GM12872 (cell line): ENCODE measurements at regions not wholly inside any gene's neighbourhood (a gene's known extent, or its start where the extent isn't known, plus 50 kb on each side); places are given as distances from the start of the nearest gene placed in this dataset.

Source experiments
- TF ChIP-seq, protein P1 (sequence below): IDR thresholded peaks from 3 replicates; pipeline ENCODE4 v1.5.1; 2011; ENCODE audit warnings: low read depth, mild to moderate bottlenecking, low read length, moderate library complexity; ENCODE audit not compliant: insufficient read depth

GRCh38 chr14:71675900-71676287, 256.3 kb upstream of the RGS6 start:
- TF ChIP-seq, protein P1, sequence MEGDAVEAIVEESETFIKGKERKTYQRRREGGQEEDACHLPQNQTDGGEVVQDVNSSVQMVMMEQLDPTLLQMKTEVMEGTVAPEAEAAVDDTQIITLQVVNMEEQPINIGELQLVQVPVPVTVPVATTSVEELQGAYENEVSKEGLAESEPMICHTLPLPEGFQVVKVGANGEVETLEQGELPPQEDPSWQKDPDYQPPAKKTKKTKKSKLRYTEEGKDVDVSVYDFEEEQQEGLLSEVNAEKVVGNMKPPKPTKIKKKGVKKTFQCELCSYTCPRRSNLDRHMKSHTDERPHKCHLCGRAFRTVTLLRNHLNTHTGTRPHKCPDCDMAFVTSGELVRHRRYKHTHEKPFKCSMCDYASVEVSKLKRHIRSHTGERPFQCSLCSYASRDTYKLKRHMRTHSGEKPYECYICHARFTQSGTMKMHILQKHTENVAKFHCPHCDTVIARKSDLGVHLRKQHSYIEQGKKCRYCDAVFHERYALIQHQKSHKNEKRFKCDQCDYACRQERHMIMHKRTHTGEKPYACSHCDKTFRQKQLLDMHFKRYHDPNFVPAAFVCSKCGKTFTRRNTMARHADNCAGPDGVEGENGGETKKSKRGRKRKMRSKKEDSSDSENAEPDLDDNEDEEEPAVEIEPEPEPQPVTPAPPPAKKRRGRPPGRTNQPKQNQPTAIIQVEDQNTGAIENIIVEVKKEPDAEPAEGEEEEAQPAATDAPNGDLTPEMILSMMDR: no peak

GRCh38 chr14:71680736-71681387, 251.4 kb upstream of the RGS6 start:
- TF ChIP-seq, protein P1: no peak

- TF ChIP-seq, protein P1: no peak
Measured at GRCh38 chr14:71682337-71682736, 249.9 kb upstream of the RGS6 start.

GRCh38 chr14:71684323-71684722, 247.9 kb upstream of the RGS6 start:
- TF ChIP-seq, protein P1: no peak

GRCh38 chr14:71686677-71687076, 245.6 kb upstream of the RGS6 start:
- TF ChIP-seq, protein P1: no peak

DNA sequence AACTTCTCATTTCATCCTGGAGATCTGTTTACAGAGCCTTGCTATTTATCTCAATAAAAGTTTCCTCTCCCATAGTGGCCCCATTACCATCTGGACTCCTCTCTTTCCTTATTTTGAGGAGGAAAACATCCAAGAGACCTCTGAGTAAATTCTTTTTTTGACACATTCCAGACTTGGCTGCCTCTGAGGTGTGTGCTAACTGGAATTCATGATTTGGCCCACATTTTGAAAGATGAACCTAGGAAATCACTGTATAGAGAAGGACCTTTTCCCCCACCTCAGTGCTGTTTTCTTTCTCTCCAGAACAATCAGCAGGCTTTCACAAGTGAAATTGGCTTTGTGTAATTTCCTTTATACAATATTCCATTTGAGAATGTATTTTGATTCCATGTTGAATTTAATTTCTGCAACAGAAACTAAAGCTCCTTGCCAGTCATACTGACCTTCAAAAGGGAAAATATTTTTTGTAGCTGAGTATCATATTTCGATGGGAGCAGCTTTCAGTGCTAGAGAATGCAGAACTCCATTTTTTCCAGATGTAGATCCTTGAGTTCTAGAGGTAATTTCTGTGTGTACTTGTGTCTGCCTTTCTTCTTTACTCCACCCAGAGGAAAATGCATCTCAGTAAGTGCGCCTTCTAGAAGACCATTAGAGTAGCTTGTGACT, 244.9 kb upstream of the RGS6 start:
- TF ChIP-seq, protein P1: no peak

DNA sequence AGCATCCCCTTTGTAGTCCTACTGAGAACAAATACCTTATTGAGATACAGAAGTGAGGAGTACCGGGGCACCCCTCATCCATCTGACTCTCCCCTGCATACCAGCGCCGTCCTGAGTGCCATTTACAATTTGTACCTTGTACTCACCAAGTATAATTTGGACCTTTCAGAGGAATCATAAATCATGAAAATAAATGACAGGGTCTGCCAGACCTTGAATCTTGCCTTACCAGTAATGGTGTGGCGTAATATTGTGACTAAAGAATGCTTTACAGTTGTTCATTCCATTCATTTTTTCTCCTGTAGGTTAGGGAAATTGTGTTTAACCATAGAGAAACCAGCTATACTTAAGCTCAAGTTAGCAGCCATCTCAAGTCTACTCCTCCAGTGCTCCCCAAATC, 243.7 kb upstream of the RGS6 start:
- TF ChIP-seq, protein P1: no peak
